Uterus (tissue), 2 donors: ENCODE measurements at regions not wholly inside any gene's neighbourhood (a gene's known extent, or its start where the extent isn't known, plus 50 kb on each side); places are given as distances from the start of the nearest gene placed in this dataset.

Experiments
- POLR2A ChIP-seq, 2 donors: fragments of 450-650 bp; IDR thresholded peaks; one replicate each; pipeline ENCODE4 v1.6.1; 2016; ENCODE audit warnings: antibody characterized with exemption in 2 of 2, mild to moderate bottlenecking in 1 of 2, moderate library complexity in 1 of 2
- TF ChIP-seq, protein P1 (sequence below), 4 experiments: fragments of 200-600 bp in 2 of 4; fragments of 450-650 bp in 2 of 4; sonication (generic) in 2 of 4; IDR thresholded peaks; one replicate each; pipeline ENCODE4 v1.5.1; 2016 to 2019; ENCODE audit warnings: antibody characterized with exemption in 4 of 4, mild to moderate bottlenecking in 2 of 4, moderate library complexity in 1 of 4

DNA sequence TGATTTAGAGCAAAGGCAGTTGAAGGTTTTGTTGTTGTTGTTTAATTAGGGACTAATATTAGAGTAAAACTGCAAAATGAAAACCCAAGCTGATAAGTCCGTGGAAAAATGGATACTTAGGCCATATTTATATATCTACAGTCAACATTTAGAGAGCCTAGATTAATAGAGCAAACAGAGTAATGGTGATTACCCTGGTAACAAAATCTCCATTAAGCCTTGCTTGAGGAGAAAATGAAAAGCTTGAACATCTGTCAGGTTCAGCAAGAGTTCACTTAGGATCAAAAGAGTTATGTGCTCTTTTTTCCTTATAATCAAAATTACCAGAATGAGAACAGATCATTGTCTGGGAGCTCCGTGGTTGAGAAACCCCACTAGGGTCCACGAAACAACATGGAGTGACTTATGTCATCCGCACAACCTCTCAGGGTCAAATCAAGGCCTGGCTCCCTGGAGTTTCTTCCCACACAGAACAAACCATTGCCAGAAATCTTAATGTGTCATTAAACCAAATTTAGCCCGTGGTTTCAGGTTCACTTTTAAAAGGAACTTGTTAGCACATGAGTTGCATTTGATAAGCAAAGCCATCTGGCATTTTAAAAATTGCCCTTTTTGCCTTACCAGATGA is 381.2 kb downstream of the GABRB3 start:
- TF ChIP-seq, protein P1, sequence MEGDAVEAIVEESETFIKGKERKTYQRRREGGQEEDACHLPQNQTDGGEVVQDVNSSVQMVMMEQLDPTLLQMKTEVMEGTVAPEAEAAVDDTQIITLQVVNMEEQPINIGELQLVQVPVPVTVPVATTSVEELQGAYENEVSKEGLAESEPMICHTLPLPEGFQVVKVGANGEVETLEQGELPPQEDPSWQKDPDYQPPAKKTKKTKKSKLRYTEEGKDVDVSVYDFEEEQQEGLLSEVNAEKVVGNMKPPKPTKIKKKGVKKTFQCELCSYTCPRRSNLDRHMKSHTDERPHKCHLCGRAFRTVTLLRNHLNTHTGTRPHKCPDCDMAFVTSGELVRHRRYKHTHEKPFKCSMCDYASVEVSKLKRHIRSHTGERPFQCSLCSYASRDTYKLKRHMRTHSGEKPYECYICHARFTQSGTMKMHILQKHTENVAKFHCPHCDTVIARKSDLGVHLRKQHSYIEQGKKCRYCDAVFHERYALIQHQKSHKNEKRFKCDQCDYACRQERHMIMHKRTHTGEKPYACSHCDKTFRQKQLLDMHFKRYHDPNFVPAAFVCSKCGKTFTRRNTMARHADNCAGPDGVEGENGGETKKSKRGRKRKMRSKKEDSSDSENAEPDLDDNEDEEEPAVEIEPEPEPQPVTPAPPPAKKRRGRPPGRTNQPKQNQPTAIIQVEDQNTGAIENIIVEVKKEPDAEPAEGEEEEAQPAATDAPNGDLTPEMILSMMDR (IDR thresholded peaks at IDR 0.05) = no peak
- no peak for TF ChIP-seq POLR2A (IDR thresholded peaks at IDR 0.05)
